Coronary artery (tissue), 2 donors: ENCODE measurements at regions not wholly inside any gene's neighbourhood (a gene's known extent, or its start where the extent isn't known, plus 50 kb on each side); places are given as distances from the start of the nearest gene placed in this dataset.

Experiments used
- DNase-seq: peaks from one replicate; pipeline ENCODE4 v3.0.0-alpha.2; 2017; ENCODE audit warnings: low spot score
- H3K27ac ChIP-seq, 2 donors: fragments of 200-600 bp; sonication (generic); one replicate each; pipeline ENCODE4 v1.5.1; 2016 to 2019
- H3K4me3 ChIP-seq: fragments of 200-600 bp; sonication (generic); 2 replicates; pipeline ENCODE4 v1.5.1; 2016; ENCODE audit warnings: mild to moderate bottlenecking, moderate library complexity
- TF ChIP-seq, protein P1 (sequence below): fragments of 200-600 bp; sonication (generic); IDR thresholded peaks from one replicate; pipeline ENCODE4 v1.5.1; 2019; ENCODE audit warnings: antibody characterized with exemption

DNA sequence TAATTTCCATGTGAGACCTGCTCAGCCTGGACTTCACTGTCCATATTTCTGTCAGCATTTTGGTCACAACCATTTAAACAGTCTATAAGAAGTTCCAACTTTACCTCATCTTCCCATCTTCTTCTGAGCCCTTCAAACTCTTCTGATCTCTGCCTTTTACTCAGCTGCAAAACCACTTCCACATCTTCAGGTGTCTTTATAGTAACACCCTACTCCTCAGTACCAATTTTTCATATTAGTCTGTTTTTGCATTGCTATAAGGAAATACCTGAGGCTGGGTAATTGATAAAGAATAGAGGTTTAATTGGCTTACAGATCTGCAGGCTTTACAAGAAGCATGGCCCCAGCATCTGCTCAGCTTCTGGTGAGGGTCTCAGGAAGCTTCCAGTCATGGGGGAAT lies 1648.9 kb upstream of the SLC10A2 start:
- DNase-seq, result no peak
- no peak overlapping the region for H3K27ac ChIP-seq
- TF ChIP-seq, protein P1, sequence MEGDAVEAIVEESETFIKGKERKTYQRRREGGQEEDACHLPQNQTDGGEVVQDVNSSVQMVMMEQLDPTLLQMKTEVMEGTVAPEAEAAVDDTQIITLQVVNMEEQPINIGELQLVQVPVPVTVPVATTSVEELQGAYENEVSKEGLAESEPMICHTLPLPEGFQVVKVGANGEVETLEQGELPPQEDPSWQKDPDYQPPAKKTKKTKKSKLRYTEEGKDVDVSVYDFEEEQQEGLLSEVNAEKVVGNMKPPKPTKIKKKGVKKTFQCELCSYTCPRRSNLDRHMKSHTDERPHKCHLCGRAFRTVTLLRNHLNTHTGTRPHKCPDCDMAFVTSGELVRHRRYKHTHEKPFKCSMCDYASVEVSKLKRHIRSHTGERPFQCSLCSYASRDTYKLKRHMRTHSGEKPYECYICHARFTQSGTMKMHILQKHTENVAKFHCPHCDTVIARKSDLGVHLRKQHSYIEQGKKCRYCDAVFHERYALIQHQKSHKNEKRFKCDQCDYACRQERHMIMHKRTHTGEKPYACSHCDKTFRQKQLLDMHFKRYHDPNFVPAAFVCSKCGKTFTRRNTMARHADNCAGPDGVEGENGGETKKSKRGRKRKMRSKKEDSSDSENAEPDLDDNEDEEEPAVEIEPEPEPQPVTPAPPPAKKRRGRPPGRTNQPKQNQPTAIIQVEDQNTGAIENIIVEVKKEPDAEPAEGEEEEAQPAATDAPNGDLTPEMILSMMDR, result no peak
- H3K4me3 ChIP-seq, result no peak overlapping the region

DNA sequence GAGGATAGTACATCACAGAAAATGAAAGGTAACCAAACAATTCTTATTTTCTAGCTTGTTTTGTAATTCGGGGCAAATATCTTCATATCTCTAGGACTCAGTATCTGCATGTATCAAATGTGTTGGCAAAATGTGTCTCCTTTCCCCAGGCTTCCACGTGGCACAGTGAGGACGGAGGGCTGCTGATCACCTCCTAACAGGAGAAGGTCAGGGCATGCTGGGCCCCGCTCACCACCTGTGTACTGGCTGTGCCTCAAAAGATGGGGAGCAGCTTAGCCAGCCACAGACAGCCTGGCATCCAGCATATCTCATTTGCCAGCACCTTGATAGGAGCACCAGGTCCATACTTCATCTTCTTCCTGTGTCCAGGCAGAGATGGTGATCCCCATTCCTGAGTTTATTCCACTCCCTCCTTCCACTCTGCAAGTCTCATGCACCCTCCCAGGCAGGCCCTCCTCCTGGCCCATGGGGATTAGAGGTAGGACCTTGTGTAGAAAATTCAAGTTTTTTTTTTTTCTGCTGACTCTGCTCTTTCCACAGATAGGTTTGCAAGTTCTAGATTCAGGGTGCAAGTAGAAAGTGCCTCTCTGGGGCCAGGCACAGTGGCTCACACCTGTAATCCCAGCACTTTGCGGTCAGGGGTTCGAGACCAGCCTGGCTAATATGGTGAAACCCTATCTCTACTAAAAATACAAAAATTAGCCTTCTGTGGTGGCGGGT lies 1639.0 kb upstream of the SLC10A2 start:
- Histone ChIP-seq H3K4me3 (no peak overlapping the region), H3K27ac (no peak overlapping the region)
- DNase-seq, result no peak
- TF ChIP-seq, protein P1, result no peak

DNA sequence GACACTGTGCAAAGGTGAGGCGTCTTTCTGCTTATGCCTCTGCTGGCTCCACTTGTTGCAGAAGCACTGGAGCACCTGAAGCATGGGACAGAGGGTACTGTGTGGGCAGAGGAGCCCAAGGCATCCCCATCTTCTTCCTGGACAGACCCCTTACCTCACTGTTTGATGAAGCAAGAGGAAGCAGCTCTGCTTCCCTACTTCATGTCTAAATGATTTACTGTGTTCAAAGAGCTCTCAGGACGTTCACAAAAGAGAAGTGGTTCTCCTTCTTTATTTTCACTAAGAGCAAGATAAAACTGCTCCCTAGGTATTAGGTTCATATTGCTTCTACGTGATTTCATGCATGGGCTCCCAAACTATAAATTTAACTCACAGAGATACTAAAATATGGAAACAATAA lies 1635.4 kb upstream of the SLC10A2 start:
- H3K27ac ChIP-seq, result no peak overlapping the region
- H3K4me3 ChIP-seq, result no peak overlapping the region
- TF ChIP-seq, protein P1, result no peak
- no peak for DNase-seq

DNA sequence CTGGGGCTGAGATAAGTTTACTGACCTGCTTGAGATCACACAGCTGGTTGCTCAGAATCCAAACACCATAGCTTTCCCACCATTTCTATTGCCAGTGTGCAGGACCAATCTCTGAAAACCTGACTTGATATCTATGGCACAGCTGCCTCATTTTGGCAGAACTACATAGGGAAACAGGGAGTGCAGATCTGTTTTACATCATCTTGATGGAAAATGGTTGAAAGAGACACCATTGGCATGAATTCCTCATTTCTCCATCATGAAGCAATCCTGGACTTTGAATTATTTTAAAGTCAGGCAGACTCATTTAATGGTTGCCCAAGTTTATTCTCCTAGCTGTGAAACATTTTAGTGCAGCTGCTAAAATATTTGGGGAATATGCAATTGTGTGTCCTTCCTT lies 1628.2 kb upstream of the SLC10A2 start:
- Histone ChIP-seq H3K27ac (no peak overlapping the region), H3K4me3 (no peak overlapping the region)
- no peak for DNase-seq
- TF ChIP-seq, protein P1, result no peak

DNA sequence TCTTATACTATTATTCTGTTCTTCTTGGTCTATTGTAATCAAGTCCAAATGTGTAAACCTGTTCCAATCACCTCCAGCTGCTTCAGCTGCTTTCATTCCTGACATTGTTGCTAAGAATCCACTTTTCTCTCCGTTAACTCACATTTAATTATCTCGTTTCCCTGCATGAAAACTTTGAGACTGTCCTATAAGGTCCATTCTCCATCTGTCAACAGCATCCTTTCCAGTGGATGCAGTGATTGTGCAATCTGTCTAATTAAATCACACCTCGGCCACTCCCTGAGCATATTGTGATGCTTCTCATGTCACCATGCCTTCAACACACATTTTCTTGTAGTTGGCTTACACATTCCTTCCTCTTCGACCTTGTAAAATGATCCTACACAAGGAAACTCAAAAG lies 1626.9 kb upstream of the SLC10A2 start:
- TF ChIP-seq, protein P1, result no peak
- no peak overlapping the region for H3K4me3 ChIP-seq

DNA sequence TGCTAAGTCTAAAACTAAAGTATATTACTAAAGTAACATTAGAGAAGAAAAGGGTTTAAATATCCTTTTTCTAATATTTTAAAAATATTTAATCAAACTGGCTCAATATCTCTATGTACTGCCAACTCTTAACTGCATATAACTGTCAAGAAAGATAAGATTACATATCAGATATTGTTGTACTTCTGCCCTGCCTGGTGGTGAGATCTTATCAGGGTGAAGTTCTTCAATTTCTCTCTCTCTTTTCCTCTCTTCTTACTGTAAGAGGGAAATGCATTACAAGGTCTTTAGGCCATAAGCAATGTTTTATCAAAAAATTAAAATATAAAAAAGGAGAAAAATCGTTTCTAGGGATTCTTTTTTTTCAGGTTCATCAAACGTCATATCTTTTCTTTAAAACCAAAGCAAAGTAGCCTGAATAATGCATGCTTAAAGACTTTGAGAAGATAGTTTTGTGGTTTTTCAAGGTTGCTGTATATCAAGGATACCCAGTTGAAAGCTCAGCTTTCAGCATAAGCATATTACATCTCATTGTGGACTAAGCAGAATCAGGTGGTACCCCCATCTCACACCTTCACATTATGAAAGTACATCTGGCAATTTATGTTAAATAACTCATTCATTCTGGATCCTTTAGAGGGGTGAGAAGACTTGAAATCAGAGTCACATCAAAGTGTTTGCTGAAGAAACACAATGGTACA lies 1625.7 kb upstream of the SLC10A2 start:
- Histone ChIP-seq H3K27ac (no peak overlapping the region), H3K4me3 (no peak overlapping the region)
- no peak for DNase-seq
- TF ChIP-seq, protein P1, result no peak

More for the DNA sequence above, 1626.9 kb upstream of the SLC10A2 start:
- DNase-seq, result no peak
- H3K27ac ChIP-seq, result no peak overlapping the region

DNA sequence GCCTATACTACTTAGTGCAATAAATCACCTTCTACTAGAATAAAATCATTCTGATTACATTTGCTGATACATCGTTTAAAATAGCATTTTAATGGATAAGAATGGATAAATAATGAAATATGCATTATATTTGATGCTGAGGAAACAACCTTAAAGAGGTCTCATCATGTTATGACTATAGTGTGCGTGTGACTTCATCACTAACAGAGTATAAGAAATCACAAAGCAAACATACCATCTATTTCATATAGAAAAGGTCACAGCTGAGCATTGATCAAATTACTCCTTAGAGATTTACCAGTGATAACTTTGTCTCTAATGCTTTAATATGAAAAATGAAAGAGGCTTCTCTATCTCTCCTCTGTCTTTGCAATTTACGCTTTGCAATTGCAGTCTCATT lies 1620.3 kb upstream of the SLC10A2 start:
- TF ChIP-seq, protein P1, result no peak
- Histone ChIP-seq H3K27ac (no peak overlapping the region), H3K4me3 (no peak overlapping the region)
- no peak for DNase-seq
